Amniotic stem cell (primary cell): ENCODE measurements at regions not wholly inside any gene's neighbourhood (a gene's known extent, or its start where the extent isn't known, plus 50 kb on each side); places are given as distances from the start of the nearest gene placed in this dataset.

Experiments
- DNase-seq: peaks from one replicate; lab custom pipeline; 2025; lab: John Stamatoyannopoulos, UW

DNA sequence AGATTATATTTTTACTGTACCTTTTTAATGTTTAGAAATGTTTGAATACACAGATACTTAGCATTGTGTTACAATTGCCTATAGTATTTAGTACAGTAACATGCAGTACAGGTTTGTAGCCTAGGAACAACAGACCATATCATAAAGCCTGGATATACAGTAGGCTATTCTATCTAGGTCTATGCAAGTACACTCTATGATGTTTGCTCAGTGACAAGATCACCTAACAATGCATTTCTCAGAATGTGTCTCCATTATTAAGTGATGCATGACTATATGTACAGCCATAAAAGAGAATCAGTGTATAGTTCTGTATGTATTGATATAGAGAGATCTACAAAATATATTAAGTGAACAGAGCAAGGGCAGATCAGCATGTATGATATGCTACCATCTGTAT lies 616.4 kb downstream of the XIRP2 start:
- DNase-seq: no peak

DNA sequence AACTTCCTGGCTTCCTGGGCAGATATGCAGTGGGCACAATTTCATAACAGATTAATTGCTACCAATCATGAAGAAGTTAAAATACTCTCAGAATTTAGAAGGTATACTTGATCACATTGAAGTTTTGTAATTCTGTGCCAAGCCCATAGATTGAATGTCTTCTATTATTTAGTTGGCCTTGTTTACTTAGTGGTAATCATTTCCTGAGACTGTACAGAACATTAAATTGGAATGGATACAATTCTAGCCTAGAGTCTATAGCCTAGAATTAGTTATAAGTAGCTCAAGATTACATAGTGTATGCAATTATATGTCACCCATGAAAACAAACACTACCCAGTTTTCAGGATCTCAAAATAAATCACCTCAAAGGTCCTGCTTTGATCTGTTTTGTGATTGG lies 615.8 kb downstream of the XIRP2 start:
- DNase-seq: no peak

DNA sequence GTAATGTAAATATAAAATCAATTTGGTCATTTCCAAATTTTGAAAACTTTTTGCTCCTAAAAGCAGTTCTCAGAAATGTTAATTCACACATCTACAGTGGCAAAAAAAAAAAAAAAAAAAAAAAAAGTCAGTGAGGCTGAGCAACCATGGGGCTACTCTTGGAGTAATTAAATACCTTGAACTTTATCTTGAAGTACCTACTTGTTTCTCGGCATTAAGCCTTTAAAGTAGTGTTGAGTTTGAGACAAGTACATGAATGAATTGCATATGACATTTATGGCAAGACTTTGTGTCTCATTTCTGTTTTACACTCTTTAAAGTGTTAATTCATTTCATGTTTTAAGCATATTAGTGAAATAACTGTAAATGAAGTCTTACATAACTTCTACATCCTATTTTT lies 613.3 kb downstream of the XIRP2 start:
- no peak for DNase-seq

DNA sequence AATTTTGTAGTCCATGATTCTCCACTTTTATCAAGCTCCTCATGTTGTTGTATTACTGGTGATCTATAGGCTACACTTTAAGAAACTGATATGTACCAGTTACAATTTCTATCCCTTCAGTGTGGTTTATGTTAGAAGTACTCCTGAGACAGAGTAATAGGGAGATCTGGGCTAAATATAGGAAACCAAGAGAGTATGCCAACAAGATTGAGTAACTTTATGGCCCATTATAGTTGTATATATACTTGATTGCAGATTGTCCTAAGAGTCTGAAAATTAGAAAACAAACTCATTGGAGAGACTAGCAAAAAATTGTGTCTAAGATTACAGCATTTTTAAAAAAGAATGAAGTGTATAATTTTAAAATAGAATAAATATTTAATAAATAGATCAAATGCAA lies 605.6 kb downstream of the XIRP2 start:
- DNase-seq: no peak

DNA sequence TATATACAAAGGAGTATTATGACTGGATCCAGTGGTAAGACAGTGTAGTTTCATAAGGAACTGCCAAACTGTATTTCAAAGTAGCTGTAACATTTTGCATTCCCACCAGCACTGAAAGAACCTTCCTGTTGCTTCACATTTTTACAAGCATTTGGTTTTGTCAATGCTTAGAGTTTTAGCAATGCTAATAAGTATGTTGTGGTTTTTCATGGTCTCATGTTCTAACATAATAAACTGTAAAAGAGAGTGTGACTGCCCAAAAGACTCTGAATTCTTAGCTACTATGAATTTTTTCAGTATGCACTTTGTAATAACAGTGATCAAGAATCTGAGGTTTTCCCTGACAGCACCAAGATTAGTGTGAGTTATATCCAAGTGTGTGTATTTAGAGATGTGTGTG lies 604.2 kb downstream of the XIRP2 start:
- DNase-seq: no peak

DNA sequence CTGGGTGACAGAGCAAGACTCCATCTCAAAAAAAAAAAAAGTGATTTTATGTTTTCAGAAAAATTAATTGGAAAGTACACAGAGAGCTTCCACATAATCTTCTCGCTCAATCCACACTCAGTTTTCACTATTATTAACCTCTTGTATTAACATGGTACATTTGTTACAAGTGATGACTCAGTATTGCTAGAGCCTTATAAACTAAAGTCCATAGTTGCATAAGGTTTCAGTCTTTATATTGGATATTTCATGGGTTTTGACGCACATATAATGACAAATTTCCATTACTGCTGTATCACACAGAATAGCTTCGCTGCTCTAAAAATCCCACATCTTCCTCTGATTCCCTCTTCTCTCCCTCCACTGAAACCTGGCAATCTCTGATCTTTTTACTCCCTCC lies 603.5 kb downstream of the XIRP2 start:
- DNase-seq: no peak

DNA sequence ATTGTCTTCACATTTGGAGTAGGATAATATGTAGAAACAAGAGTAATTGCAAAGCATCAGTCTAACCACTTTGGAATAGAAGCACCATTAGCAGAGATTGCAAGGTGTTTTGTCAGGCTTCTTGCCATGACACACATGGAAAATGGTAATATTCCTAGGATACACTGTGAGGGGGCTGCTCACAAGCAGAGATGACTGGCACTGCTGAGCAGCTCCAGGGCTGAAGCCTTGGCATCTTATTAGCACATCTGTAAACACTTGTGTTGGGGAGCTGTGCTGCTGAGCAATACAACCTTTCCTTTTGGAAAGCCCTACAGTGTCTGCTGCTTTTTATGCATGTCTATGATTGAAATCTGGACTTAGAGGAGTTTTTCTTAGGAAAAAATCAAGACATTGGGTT lies 602.2 kb downstream of the XIRP2 start:
- no peak for DNase-seq

DNA sequence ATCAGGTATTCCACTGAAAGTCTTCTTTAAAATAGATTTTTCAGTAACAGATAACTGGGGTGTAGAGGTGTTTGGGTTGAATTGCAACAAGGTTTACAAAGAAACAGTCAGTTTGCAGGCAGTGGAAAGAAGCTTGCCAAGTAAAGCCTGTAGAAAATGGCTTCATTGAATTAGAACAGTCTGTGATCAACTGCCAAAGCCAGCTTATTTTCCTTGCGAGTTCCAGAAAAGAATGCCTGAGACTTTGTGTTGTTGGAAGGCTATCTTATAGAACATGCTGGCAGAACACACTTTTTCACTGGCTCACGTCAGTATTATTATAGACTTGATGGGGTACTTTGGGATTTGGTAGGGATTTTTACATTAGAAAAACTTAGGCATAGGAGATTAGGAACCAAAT lies 601.0 kb downstream of the XIRP2 start:
- DNase-seq: no peak

DNA sequence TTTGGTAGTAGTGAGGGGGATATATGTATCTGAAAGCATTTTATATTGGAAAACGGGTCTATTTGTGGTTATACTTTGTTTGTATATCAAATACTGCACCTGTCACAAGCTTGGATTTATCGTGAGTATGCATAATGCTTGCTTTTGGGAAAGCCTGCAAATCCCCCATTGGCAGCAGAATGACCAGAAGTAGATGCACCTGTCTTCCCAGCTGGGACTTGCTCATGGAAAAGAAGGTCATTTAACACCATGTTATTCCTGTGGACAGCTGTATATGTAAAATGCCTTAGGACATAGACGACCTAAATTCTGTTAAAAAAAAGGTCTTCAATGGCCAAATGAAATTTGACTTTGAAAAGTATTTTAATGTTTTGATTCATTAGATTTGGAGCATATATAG lies 599.4 kb downstream of the XIRP2 start:
- DNase-seq: no peak

DNA sequence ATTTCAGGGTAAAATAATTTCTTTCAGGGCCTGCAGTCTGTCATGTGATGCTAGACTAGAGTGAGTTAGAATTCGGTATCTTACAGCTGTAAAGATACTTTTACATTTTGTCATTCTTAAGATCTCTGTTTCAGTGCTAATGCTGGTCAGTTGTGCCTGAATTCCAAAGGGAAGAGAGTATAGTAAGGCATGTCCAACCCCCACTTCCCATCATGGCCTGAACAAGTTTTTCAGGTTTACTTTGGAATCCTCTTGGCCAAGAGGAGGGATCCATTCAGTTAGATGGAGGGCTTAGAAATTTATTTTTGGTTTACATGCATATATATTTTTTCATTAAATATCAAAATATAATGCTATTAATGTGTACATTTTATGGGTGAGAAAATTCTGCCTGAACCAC lies 596.6 kb downstream of the XIRP2 start:
- no peak for DNase-seq

DNA sequence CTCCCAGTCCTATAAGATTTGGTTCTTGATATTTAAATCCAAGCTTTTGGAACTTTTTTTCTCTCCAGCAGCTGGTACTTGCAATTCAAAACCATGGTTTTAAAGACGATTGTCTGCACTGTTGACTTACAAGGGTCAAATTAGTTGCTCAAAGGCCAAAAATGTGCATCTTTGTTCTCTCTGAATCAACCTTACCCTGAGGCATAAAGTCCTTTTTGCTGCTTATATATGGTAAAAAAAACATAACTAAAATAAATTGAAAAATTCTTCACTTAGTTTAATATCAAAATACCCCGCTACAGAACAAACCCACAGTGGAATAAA lies 592.7 kb downstream of the XIRP2 start:
- DNase-seq: no peak

DNA sequence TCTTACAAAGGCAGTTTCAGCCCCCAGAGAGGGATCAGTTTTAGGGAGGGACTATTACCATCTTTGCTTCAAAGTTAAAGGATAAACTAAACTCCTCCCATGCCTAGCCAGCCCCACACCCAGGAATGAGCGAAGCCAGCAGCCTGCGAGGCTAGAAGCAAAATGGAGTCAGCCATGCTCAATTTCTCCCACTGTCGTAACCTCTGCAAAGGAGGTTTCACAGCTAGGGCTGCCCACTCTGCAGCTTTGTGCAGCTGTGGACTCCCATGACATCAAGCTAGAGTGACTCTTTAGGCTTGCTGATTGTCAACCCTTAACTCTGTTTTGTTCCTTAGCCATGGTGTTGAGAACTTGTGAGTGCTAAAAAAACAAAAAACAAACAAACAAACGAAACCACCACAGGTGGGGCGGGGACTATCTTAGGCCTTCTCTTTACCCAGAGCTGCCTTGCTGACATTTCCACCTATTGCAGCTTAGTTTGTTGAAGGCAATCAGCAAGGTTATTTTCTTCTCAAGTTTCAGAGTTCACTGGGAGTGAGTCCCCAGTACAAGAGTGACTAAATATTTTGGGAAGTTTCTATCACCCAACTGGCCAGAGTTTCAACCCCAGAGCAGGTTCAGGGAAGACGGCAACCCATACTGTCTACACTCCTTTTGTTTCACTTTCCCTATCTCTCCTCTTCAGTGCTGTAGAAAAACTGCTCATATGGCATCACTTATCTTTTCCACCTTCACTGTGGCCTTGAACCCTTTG lies 592.1 kb downstream of the XIRP2 start:
- DNase-seq: no peak

DNA sequence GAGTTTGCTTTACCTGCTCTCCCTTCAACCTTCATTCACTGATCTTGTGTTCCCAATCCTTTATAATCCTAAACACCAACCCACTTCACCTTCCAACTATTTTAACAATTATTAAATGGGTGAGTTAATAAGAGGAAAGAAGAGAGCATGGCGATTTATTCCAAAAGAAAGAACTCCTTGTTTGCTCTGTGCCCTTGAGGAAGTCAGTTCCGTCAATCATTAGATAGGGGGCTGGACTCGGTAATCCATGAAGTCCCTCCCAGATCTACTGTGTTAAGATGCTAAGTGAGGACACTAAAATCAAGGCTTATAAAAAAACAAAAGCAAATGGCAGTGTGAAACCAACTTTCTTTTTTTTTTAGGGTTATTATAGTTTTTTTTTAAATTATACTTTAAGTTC lies 589.9 kb downstream of the XIRP2 start:
- DNase-seq: no peak

DNA sequence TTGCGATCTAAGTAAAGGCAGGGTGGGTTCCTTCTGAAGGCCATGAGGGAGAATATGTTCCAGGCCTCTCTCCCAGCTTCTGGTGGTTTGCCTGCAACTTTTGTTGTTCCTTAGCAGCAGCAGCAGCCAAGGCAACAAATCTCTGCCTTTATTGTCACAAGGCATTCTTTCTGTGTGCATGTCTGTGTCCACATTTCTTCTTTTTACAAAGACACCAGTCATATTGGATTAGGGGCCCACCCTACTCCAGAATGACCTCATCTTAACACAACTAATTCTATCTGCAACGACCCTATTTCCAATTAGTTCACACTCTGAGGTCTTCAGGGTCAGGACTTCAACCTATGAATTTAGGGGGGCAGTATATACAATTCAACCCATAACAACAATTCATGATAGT lies 587.5 kb downstream of the XIRP2 start:
- no peak for DNase-seq

DNA sequence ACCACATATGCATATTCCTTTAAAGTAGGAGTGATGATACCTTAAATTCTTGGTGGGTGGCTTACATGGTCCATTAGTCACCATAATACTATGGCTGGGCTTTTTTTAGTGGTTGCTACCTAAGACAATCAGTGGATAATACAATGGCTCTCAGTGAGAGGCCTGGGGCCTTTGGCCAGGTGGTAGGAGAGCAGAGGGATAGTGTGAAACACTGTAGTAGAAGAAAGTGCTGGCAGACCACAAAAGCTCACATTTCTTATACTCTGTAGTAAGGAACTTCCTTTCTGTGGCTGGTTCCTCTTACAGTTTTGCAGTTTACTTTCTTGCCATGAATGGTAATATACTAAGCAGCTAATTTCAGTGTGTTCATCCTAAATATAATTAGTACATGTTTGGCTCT lies 583.5 kb downstream of the XIRP2 start:
- DNase-seq: no peak

DNA sequence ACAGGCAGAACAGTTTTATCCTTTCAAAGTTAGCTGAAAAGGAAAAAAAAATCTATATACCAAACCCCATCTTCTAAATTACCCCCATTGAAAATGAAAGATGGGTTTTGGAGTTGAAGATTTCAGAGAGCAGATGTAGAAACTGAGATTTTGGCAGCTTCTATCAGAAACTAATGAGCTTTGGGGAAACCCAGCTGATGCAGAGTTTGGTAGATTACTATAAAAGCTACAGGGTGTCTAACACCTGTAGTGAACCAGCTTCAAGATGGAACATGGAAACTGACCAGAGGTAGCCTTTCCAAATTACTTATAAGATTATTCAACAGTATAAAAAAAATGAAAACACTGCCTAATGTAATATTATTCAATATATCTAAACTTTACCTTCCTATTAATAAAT lies 583.1 kb downstream of the XIRP2 start:
- DNase-seq: no peak

DNA sequence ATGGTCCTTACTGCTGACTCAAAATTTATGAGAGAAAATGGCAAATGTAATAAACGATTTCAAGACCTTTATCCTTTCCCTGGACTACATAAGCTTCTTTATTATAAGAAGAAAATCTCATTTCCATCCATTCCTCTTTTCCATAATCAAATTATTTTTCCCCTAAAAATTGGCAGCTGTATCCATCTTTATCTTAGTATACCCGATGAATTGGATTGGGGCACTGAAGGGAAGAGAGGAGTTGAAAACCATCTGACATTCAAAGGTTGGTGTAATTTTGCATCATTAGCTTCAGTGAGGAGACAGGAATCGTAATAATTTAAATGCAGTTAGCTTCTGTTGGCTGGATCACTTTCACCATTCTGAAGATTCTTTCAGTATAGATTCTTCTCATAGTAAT lies 574.1 kb downstream of the XIRP2 start:
- DNase-seq: no peak

DNA sequence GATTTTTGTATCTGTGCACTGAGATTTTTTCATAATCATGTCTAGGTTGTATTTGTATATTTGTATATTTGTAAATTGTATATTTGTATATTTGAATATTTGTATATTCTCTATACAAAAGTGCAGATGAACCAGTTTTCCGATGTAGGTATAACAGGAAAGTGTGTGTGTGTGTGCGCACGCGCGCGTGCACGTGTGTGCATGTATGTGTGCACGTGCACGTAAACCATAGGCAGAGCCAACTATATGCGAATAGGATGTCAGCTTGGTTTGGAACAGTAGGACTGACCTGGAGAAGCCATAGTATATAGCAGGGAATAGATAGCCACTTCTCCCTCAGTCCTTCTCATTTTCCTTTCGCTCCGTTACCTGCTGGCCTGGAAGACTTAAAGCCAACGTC lies 565.8 kb downstream of the XIRP2 start:
- DNase-seq: no peak

DNA sequence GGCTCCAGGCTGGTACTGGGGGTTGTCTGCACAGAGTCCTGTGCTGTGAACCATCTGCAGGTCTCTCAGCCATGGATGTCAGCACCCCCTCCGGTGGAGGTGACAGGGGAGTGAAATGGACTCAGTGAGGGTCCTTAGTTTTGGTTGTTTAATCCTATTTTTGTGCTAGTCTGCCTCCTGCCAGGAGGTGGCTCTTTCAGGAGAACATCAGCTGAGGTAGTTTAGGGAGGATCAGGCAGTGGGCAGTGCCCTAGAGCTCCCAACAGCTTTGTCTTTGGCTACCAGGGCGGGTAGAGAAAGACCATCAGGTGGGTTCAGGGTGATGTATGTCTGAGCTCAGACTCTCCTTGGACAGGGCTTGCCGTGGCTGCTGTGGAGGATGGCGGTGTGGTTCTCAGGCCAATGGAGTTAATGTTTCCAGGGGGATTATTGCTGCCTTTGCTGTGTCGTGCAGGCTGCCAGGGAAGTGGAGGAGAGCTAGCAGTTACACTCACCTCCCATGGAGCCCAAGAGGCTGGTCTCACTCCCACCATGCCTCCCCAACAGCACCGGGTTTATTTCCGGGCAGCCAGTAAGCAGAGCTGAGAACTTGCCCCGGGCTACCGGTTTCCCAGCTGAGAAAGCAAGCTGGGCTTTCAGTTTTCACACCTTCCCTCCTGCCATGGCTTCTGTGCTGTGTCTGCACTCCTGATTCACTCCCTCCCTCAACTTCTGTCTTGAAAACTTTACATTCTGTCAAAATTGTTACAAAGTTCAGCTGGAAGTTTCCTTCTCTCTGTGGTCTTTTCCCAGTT lies 563.4 kb downstream of the XIRP2 start:
- no peak for DNase-seq

DNA sequence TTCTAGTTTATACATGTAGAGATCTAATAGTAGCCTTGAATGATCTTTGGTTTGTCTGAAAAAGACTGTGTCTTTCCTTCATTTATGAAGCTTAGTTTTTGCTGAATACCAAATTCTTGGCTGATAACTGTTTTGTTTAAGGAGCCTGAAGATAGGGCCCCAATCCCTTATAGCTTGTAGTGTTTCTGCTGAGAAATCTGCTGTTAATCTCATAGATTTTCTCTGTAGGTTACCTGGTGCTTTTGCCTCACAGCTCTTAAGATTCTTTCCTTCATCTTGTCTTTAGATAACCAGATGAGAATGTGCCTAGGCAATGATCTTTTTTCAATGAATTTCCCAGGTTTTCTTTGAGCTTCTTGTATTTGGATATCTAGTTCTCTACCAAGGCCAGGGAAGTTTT lies 562.1 kb downstream of the XIRP2 start:
- no peak for DNase-seq

DNA sequence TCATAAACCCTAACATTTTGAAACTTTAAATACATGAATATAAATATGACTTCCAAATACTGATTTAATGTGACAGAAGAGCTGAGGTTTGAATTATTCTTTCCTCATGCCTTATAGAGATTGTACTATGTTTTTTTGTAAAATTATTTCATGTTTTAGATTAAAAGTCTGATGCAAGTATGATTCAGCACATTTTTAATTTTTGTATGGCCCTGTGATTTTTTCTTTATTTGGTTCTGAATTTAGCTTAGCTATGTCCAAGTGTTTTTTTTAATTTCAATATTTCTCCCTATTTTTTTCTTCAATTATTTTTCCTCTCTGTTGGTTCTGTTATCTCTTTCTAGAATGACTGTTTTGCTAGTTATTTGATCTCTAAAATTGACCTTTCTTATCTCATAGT lies 552.1 kb downstream of the XIRP2 start:
- DNase-seq: no peak

DNA sequence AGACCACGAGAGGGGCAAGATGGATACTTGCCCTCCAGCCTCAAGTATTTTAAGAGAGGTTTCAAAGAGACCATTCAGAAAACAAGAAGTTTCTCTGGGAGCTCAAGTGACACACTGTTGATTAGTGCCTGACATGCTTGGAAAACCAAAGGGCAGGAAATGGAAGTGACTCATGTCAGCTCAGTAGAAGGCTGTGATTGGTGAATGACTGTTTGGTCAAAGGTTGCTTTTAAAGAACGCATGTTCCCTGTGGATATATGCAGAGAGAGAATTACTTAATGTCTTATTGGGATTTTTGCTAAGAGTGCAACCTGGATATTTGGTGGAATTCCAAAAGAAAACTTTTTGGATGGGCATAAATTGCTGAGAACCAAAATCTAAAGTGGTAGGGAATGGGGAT lies 549.9 kb downstream of the XIRP2 start:
- DNase-seq: no peak

DNA sequence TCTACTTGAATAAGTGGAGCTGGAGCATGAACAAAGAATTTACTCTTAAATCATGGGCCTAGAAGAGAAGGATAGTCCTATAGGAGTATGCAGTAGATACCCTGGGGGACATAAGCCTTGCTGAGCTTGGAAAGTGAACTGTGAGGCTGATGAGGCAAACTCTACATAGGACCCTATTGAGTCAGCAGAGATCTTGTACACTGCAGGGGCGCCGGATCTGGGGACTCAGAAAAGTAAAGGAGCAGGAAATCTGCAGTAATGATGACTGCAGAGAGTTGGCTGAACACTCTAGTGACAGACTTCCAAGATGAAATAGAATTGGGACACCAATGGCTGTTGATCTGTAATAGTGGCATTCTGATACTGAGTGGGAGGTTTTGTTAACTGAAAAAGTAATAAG lies 543.7 kb downstream of the XIRP2 start:
- DNase-seq: no peak

DNA sequence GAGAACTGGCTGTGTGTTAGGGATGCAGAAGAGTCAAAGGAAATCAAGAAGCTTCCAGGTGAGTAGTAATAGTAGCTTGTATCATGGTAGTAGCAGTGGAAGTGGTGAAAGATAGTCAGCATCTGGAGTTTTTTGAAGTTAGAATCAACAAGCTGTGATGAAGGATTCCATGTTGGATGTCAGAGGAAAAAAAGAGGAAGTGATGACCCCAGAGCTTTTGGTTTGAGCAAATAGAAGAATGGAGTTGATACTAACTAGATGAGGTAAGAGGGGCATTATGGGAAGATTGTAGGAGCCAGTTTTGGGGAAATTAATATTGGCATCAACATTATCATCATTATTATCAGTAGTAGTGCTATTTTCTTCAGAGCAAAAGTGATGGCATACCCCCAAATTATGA lies 542.2 kb downstream of the XIRP2 start:
- no peak for DNase-seq
